ENCODE measurements at regions not wholly inside any gene's neighbourhood (a gene's known extent, or its start where the extent isn't known, plus 50 kb on each side); places are given as distances from the start of the nearest gene placed in this dataset.

DNA sequence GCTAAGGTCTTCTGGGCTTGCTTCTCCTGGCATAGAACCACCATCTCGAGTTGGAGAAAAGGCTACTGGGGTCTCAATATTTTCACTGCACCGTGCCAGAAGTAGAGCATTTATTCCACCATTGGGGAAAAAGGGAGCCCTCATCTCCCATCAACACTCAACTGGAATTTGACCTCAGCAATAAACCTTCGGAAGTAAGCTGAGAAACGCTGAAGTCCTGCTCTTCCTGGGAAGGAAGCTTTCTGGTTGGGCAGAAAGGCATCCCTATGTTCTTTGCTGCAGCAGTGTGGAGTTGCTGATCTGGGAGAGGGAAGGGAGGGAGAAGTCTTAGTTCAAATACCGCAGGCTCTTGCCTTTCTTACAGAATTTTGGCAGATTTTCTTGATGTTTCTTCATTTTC, 368.8 kb downstream of the NUP35 start:
- no peak for DNase-seq (ENCODE audit: low read depth, low spot score)
- H3K9me3 ChIP-seq (ENCODE audit: control insufficient read depth, low read depth, low read length): no peaks in the 10 kb centered on the region

DNA sequence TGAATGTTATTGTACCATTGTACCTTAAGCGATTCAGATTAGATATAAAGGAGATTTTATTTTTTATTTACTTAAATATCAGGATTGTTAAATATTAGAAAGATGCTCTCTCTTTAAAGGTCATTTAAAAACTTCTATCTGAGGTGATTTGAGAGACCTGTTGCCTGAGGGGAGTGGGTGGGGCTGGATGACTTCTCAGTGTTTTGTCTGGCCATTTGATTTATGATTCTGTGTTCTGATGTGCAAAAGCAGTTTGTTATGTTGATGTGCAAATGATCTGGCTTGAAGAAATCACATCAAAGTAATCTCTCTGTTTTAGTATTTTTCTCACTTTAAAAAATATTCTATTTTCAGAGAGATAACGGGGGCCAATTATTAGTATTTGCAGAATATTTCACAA, 370.8 kb downstream of the NUP35 start:
- no peaks in the 10 kb centered on the region for H4K20me1 ChIP-seq (ENCODE audit: control insufficient read depth, extremely low read depth, insufficient read depth, low read length)
- no peak overlapping the region for H3K9ac ChIP-seq (ENCODE audit: control insufficient read depth, extremely low read depth, insufficient read depth, low read length)
- H3K4me1 ChIP-seq (ENCODE audit: control insufficient read depth, extremely low read depth, insufficient read depth, low read length): no peaks in the 10 kb centered on the region
- no peak overlapping the region for H2AFZ ChIP-seq (ENCODE audit: control insufficient read depth, low read length)
- H3K9me1 ChIP-seq (ENCODE audit: control insufficient read depth, extremely low read depth, insufficient read depth, low read length): no peaks in the 10 kb centered on the region
- no peak for FAIRE-seq
- dilution Hi-C loops (cut with MboI; ENCODE audit: extremely low pct_ligation_motif_present, low sequenced_read_pairs): no loop called here
- no peak for DNase-seq (ENCODE audit: low read depth, low spot score)
- no peaks in the 10 kb centered on the region for H3K36me3 ChIP-seq (ENCODE audit: control insufficient read depth in 2 of 2, extremely low read depth in 1 of 2, insufficient read depth in 2 of 2, low read length in 2 of 2)
- H3K4me3 ChIP-seq (ENCODE audit: control insufficient read depth in 2 of 3, extremely low read depth in 1 of 3, insufficient read depth in 2 of 3, low read depth in 1 of 3, low read length in 3 of 3): no peak overlapping the region
- no peak overlapping the region for H3K27ac ChIP-seq (ENCODE audit: control insufficient read depth, insufficient read depth, low read length)
- no peak overlapping the region for H3K4me2 ChIP-seq (ENCODE audit: control insufficient read depth, extremely low read depth, insufficient read depth, low read depth, low read length)
- H3K27me3 ChIP-seq (ENCODE audit: control insufficient read depth, extremely low read depth, insufficient read depth, low read length): no peaks in the 10 kb centered on the region
- TF ChIP-seq EZH2 (IDR thresholded peaks at IDR 0.05; ENCODE audit: low read length): no peak
- TF ChIP-seq, protein P1, sequence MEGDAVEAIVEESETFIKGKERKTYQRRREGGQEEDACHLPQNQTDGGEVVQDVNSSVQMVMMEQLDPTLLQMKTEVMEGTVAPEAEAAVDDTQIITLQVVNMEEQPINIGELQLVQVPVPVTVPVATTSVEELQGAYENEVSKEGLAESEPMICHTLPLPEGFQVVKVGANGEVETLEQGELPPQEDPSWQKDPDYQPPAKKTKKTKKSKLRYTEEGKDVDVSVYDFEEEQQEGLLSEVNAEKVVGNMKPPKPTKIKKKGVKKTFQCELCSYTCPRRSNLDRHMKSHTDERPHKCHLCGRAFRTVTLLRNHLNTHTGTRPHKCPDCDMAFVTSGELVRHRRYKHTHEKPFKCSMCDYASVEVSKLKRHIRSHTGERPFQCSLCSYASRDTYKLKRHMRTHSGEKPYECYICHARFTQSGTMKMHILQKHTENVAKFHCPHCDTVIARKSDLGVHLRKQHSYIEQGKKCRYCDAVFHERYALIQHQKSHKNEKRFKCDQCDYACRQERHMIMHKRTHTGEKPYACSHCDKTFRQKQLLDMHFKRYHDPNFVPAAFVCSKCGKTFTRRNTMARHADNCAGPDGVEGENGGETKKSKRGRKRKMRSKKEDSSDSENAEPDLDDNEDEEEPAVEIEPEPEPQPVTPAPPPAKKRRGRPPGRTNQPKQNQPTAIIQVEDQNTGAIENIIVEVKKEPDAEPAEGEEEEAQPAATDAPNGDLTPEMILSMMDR (optimal IDR thresholded peaks at IDR 0.05 in 1 of 3, IDR thresholded peaks at IDR 0.05 in 1 of 3, conservative IDR thresholded peaks at IDR 0.05 in 1 of 3; ENCODE audit: extremely low read depth in 1 of 3, insufficient read depth in 2 of 3, low read length in 3 of 3): no peak
- no peaks in the 10 kb centered on the region for H3K9me3 ChIP-seq (ENCODE audit: control insufficient read depth, low read depth, low read length)
- H3K79me2 ChIP-seq (ENCODE audit: control insufficient read depth, insufficient read depth, low read length): no peaks in the 10 kb centered on the region

More for the DNA sequence above, 368.8 kb downstream of the NUP35 start:
- Histone ChIP-seq H4K20me1 (ENCODE audit: control insufficient read depth, extremely low read depth, insufficient read depth, low read length) (no peaks in the 10 kb centered on the region), H3K4me3 (ENCODE audit: control insufficient read depth in 2 of 3, extremely low read depth in 1 of 3, insufficient read depth in 2 of 3, low read depth in 1 of 3, low read length in 3 of 3) (no peak overlapping the region), H3K27me3 (ENCODE audit: control insufficient read depth, extremely low read depth, insufficient read depth, low read length) (no peaks in the 10 kb centered on the region), H3K9ac (ENCODE audit: control insufficient read depth, extremely low read depth, insufficient read depth, low read length) (no peak overlapping the region), H3K27ac (ENCODE audit: control insufficient read depth, insufficient read depth, low read length) (no peak overlapping the region), H3K9me1 (ENCODE audit: control insufficient read depth, extremely low read depth, insufficient read depth, low read length) (no peaks in the 10 kb centered on the region), H3K36me3 (ENCODE audit: control insufficient read depth in 2 of 2, extremely low read depth in 1 of 2, insufficient read depth in 2 of 2, low read length in 2 of 2) (no peaks in the 10 kb centered on the region), H2AFZ (ENCODE audit: control insufficient read depth, low read length) (no peak overlapping the region), H3K4me2 (ENCODE audit: control insufficient read depth, extremely low read depth, insufficient read depth, low read depth, low read length) (no peak overlapping the region), H3K4me1 (ENCODE audit: control insufficient read depth, extremely low read depth, insufficient read depth, low read length) (no peaks in the 10 kb centered on the region), H3K79me2 (ENCODE audit: control insufficient read depth, insufficient read depth, low read length) (no peaks in the 10 kb centered on the region)
- dilution Hi-C loops (cut with MboI; ENCODE audit: extremely low pct_ligation_motif_present, low sequenced_read_pairs): no loop called here
- no peak for TF ChIP-seq EZH2 (IDR thresholded peaks at IDR 0.05; ENCODE audit: low read length)
- TF ChIP-seq, protein P1 (optimal IDR thresholded peaks at IDR 0.05 in 1 of 3, IDR thresholded peaks at IDR 0.05 in 1 of 3, conservative IDR thresholded peaks at IDR 0.05 in 1 of 3; ENCODE audit: extremely low read depth in 1 of 3, insufficient read depth in 2 of 3, low read length in 3 of 3): no peak
- FAIRE-seq: no peak

Data from keratinocyte (primary cell).